CD14-positive monocyte (primary cell): ENCODE measurements at regions not wholly inside any gene's neighbourhood (a gene's known extent, or its start where the extent isn't known, plus 50 kb on each side); places are given as distances from the start of the nearest gene placed in this dataset.
A peak's percentile ranks its signal among the peaks of the same experiment; 100 is the strongest.

Experiments
- DNase-seq, 3 donors: peaks; one replicate each; pipeline ENCODE4 v3.0.0-alpha.2; 2011 to 2022
- H2AFZ ChIP-seq: 2 replicates; pipeline ENCODE4 v1.6.0; 2012; ENCODE audit warnings: mild to moderate bottlenecking, low read depth, low read length, inconsistent platforms; ENCODE audit not compliant: insufficient read depth, poor library complexity, severe bottlenecking
- H3K27ac ChIP-seq, 2 donors: 1 replicate in 1 of 2; 2 replicates in 1 of 2; pipeline ENCODE4 v1.5.1; 2012 to 2013; ENCODE audit warnings: low read length in 2 of 2, control low read depth in 1 of 2, inconsistent platforms in 1 of 2, low read depth in 1 of 2, mild to moderate bottlenecking in 1 of 2
- H3K27me3 ChIP-seq, 2 donors: one replicate each; pipeline versions ENCODE4 v1.6.0 to v1.6.1; 2011 to 2013; ENCODE audit warnings: low read length in 2 of 2; ENCODE audit not compliant: control insufficient read depth in 2 of 2, insufficient read depth in 2 of 2
- H3K36me3 ChIP-seq, 2 donors: replicated peaks in 1 of 2; 1 replicate in 1 of 2; 2 replicates in 1 of 2; pipeline versions ENCODE4 v1.5.1 to v1.6.1; 2012 to 2013; ENCODE audit warnings: low read length in 2 of 2, control low read depth in 1 of 2, inconsistent platforms in 1 of 2, mild to moderate bottlenecking in 1 of 2; ENCODE audit not compliant: insufficient read depth in 2 of 2, control insufficient read depth in 1 of 2
- H3K4me1 ChIP-seq, 2 donors: 1 replicate in 1 of 2; 2 replicates in 1 of 2; pipeline versions ENCODE4 v1.5.1 to v1.6.1; 2012 to 2013; ENCODE audit warnings: low read length in 2 of 2, control low read depth in 1 of 2, inconsistent platforms in 1 of 2, mild to moderate bottlenecking in 1 of 2, moderate library complexity in 1 of 2; ENCODE audit not compliant: insufficient read depth in 2 of 2, control insufficient read depth in 1 of 2
- H3K4me2 ChIP-seq: replicated peaks from 2 replicates; pipeline ENCODE3; 2012; ENCODE audit warnings: low read length, moderate library complexity, mild to moderate bottlenecking; ENCODE audit not compliant: poor library complexity, severe bottlenecking; ENCODE audit errors: extremely low read depth
- H3K4me3 ChIP-seq, 3 experiments: fragments of 200-600 bp in 1 of 3; sonication (generic) in 1 of 3; replicated peaks in 1 of 3; 1 replicate in 2 of 3; 2 replicates in 1 of 3; pipeline ENCODE4 v1.5.1; 2011 to 2013; ENCODE audit warnings: low read length in 3 of 3, mild to moderate bottlenecking in 3 of 3, control low read depth in 2 of 3, low read depth in 2 of 3, inconsistent platforms in 1 of 3, moderate library complexity in 1 of 3
- H3K79me2 ChIP-seq: 2 replicates; pipeline ENCODE4 v1.6.0; 2012; ENCODE audit warnings: mild to moderate bottlenecking, control low read depth, inconsistent platforms, low read length, moderate library complexity; ENCODE audit not compliant: insufficient read depth
- H3K9ac ChIP-seq: 2 replicates; pipeline ENCODE4 v1.6.0; 2017; ENCODE audit warnings: low read length, mild to moderate bottlenecking; ENCODE audit not compliant: insufficient read depth, poor library complexity, severe bottlenecking
- H3K9me3 ChIP-seq, 2 donors: replicated peaks in 1 of 2; 1 replicate in 1 of 2; 2 replicates in 1 of 2; pipeline versions ENCODE4 v1.5.1 to v1.6.1; 2012 to 2013; ENCODE audit warnings: low read length in 2 of 2, control low read depth in 1 of 2; ENCODE audit not compliant: control insufficient read depth in 1 of 2, insufficient read depth in 1 of 2
- H4K20me1 ChIP-seq: 2 replicates; pipeline ENCODE4 v1.6.0; 2012; ENCODE audit warnings: mild to moderate bottlenecking, low read length, control low read depth, moderate library complexity; ENCODE audit not compliant: insufficient read depth
- H3K27ac Mint-ChIP-seq, 7 donors: one replicate each; pipeline ENCODE4 v1.8.0; 2020; ENCODE audit warnings: mild to moderate bottlenecking in 7 of 7, mixed read lengths in 7 of 7, moderate library complexity in 6 of 7, inconsistent platforms in 2 of 7
- H3K27me3 Mint-ChIP-seq, 3 donors: one replicate each; pipeline ENCODE4 v1.8.0; 2021 to 2022; ENCODE audit warnings: low read depth in 3 of 3, mild to moderate bottlenecking in 3 of 3, mixed read lengths in 3 of 3, moderate library complexity in 3 of 3, inconsistent platforms in 1 of 3
- H3K36me3 Mint-ChIP-seq, 2 donors: one replicate each; pipeline ENCODE4 v1.8.0; 2020; ENCODE audit warnings: mixed read lengths in 2 of 2, inconsistent platforms in 1 of 2, mild to moderate bottlenecking in 1 of 2
- H3K4me1 Mint-ChIP-seq: one replicate; pipeline ENCODE4 v1.8.0; 2020; ENCODE audit warnings: mild to moderate bottlenecking, mixed read lengths
- H3K4me3 Mint-ChIP-seq, 2 donors: one replicate each; pipeline ENCODE4 v1.8.0; 2020; ENCODE audit warnings: mild to moderate bottlenecking in 2 of 2, mixed read lengths in 2 of 2, moderate library complexity in 1 of 2
- H3K9me3 Mint-ChIP-seq, 7 donors: one replicate each; pipeline ENCODE4 v1.8.0; 2020 to 2022; ENCODE audit warnings: mixed read lengths in 7 of 7, mild to moderate bottlenecking in 6 of 7, moderate library complexity in 6 of 7, inconsistent platforms in 2 of 7
- CTCF ChIP-seq: fragments of 200-600 bp; IDR thresholded peaks from one replicate; pipeline ENCODE4 v1.8.0; 2022; ENCODE audit warnings: antibody characterized with exemption, mild to moderate bottlenecking
- WGBS: methylation state at CpG from one replicate; pipeline ENCODE4 v1.1.5; 2013; ENCODE audit warnings: missing lambda C conversion rate; ENCODE audit not compliant: insufficient coverage; 5-methylcytosine and 5-hydroxymethylcytosine counted together
- intact Hi-C, 2 donors: fragments of 100-400 bp; cut with micrococcal nuclease; formaldehyde crosslinking; loops; one replicate each; pipeline versions ENCODE4 v1.15.0 to v1.15.1; 2023

GRCh38 chr5:110077147-110077546 lies 387.4 kb downstream of the MAN2A1 start:
- no peaks in the 10 kb centered on the region for H3K4me1 Mint-ChIP-seq
- Histone ChIP-seq H4K20me1 (no peaks in the 10 kb centered on the region), H3K4me1 (no peaks in the 10 kb centered on the region), H3K9me3 (peaks cover 17 to 27% of the 10 kb centered on the region in 2 donors), H2AFZ (no peak overlapping the region), H3K4me3 (no peak overlapping the region), H3K79me2 (no peaks in the 10 kb centered on the region), H3K9ac (no peak overlapping the region), H3K27me3 (no peaks in the 10 kb centered on the region), H3K4me2 (no peak overlapping the region), H3K27ac (no peak overlapping the region), H3K36me3 (no peaks in the 10 kb centered on the region)
- TF ChIP-seq CTCF = no peak
- peaks cover 0 to 4% (median 4%) of the 10 kb centered on the region in 3 donors for H3K27me3 Mint-ChIP-seq
- 43% methylated on average over 1 of the region's 3 CpGs for WGBS
- intact Hi-C loops = no loop called here
- H3K4me3 Mint-ChIP-seq = no peak overlapping the region
- DNase-seq = no peak
- peak overlapping the region in 1 of 7 donors; percentile 2 for H3K27ac Mint-ChIP-seq
- peaks cover 11 to 34% (median 24%) of the 10 kb centered on the region in 7 donors for H3K9me3 Mint-ChIP-seq
- H3K36me3 Mint-ChIP-seq = no peaks in the 10 kb centered on the region

DNA sequence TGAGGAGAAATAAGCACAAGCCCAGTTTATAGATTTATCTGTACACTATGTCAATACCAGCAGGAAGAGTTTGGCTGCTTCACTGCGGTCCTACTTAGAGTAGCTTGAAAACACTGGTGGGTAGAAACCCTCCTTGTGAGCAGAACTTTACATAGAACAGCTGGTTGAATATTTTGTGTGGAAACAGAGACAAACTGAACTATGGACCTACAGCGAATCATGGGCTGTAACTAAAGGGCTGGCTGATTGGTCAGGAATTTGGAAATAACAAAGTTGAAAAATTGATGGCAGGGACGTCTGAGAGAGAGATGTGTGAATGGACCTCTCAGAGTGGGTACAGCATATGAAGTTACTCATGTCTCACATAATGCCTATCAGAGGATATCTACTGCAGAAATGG lies 392.5 kb downstream of the MAN2A1 start:
- no peak overlapping the region for H3K9ac ChIP-seq
- H3K27ac ChIP-seq = no peak overlapping the region
- no peaks in the 10 kb centered on the region for H4K20me1 ChIP-seq
- no peak overlapping the region for H3K27ac Mint-ChIP-seq
- no peaks in the 10 kb centered on the region for H3K36me3 ChIP-seq
- no peak overlapping the region for H3K4me2 ChIP-seq
- H3K36me3 Mint-ChIP-seq = no peaks in the 10 kb centered on the region
- no peak overlapping the region for H3K4me3 Mint-ChIP-seq
- peaks cover 0 to 5% (median 4%) of the 10 kb centered on the region in 3 donors for H3K27me3 Mint-ChIP-seq
- H3K4me1 Mint-ChIP-seq = no peaks in the 10 kb centered on the region
- no peak overlapping the region for H2AFZ ChIP-seq
- no peak for DNase-seq
- H3K9me3 Mint-ChIP-seq = peaks cover 0 to 4% (median 0%) of the 10 kb centered on the region in 7 donors
- H3K4me1 ChIP-seq = no peaks in the 10 kb centered on the region
- H3K9me3 ChIP-seq = peaks cover 0 to 2% of the 10 kb centered on the region in 2 donors
- no peak for TF ChIP-seq CTCF
- intact Hi-C loops = no loop called here
- peaks cover 0 to 3% of the 10 kb centered on the region in 2 donors for H3K27me3 ChIP-seq
- WGBS = 100% methylated on average over 1 of the region's 3 CpGs
- no peak overlapping the region for H3K4me3 ChIP-seq
- no peaks in the 10 kb centered on the region for H3K79me2 ChIP-seq
